ENCODE measurements at regions not wholly inside any gene's neighbourhood (a gene's known extent, or its start where the extent isn't known, plus 50 kb on each side); places are given as distances from the start of the nearest gene placed in this dataset.

- H4K20me1 ChIP-seq (ENCODE audit: control insufficient read depth, insufficient read depth, low read depth, low read length) = no peaks in the 10 kb centered on the region
- no peak overlapping the region for H3K4me3 ChIP-seq (ENCODE audit: low read length)
- H3K36me3 ChIP-seq (ENCODE audit: control insufficient read depth, low read length) = no peaks in the 10 kb centered on the region
Observed at GRCh38 chr2:84181927-84182326, 277.2 kb downstream of the SUCLG1 start.

GRCh38 chr2:84177733-84178132 is 281.3 kb downstream of the SUCLG1 start:
- Histone ChIP-seq H3K4me3 (ENCODE audit: low read length) (no peak overlapping the region), H4K20me1 (ENCODE audit: control insufficient read depth, insufficient read depth, low read depth, low read length) (no peaks in the 10 kb centered on the region), H3K27me3 (ENCODE audit: control insufficient read depth, low read length) (no peaks in the 10 kb centered on the region), H3K4me1 (ENCODE audit: control insufficient read depth, low read length) (no peaks in the 10 kb centered on the region), H3K4me2 (ENCODE audit: low read length) (no peak overlapping the region), H3F3A (ENCODE audit: control insufficient read depth, insufficient read depth) (no peaks in the 10 kb centered on the region), H3K36me3 (ENCODE audit: control insufficient read depth, low read length) (no peaks in the 10 kb centered on the region), H3K27ac (ENCODE audit: low read depth, low read length) (no peak overlapping the region), H3K9me3 (ENCODE audit: control insufficient read depth, insufficient read depth, low read length) (no peaks in the 10 kb centered on the region), H3K79me2 (ENCODE audit: control insufficient read depth, low read length) (no peaks in the 10 kb centered on the region), H3K9me2 (replicated peaks; ENCODE audit: control insufficient read depth, low read length) (no peaks in the 10 kb centered on the region)
- no peak for TF ChIP-seq EZH2phosphoT487 (IDR thresholded peaks at IDR 0.05; ENCODE audit: borderline replicate concordance, low read length)
- no peak for TF ChIP-seq CTCF (IDR thresholded peaks at IDR 0.05; ENCODE audit: low read depth, low read length, poor library complexity, severe bottlenecking)

More at GRCh38 chr2:84181927-84182326, 277.2 kb downstream of the SUCLG1 start:
- H3K4me1 ChIP-seq (ENCODE audit: control insufficient read depth, low read length) = no peaks in the 10 kb centered on the region
- H3K9me3 ChIP-seq (ENCODE audit: control insufficient read depth, insufficient read depth, low read length) = no peaks in the 10 kb centered on the region
- no peak overlapping the region for H3K27ac ChIP-seq (ENCODE audit: low read depth, low read length)
- TF ChIP-seq CTCF (IDR thresholded peaks at IDR 0.05; ENCODE audit: low read depth, low read length, poor library complexity, severe bottlenecking) (no peak), EZH2phosphoT487 (IDR thresholded peaks at IDR 0.05; ENCODE audit: borderline replicate concordance, low read length) (no peak)
- no peaks in the 10 kb centered on the region for H3K9me2 ChIP-seq (replicated peaks; ENCODE audit: control insufficient read depth, low read length)
- H3K27me3 ChIP-seq (ENCODE audit: control insufficient read depth, low read length) = no peaks in the 10 kb centered on the region
- H3K79me2 ChIP-seq (ENCODE audit: control insufficient read depth, low read length) = no peaks in the 10 kb centered on the region
- H3F3A ChIP-seq (ENCODE audit: control insufficient read depth, insufficient read depth) = no peaks in the 10 kb centered on the region
- H3K4me2 ChIP-seq (ENCODE audit: low read length) = no peak overlapping the region

GRCh38 chr2:84175970-84176369 is 283.1 kb downstream of the SUCLG1 start:
- Histone ChIP-seq H3F3A (ENCODE audit: control insufficient read depth, insufficient read depth) (no peaks in the 10 kb centered on the region), H3K4me2 (ENCODE audit: low read length) (no peak overlapping the region), H3K9me3 (ENCODE audit: control insufficient read depth, insufficient read depth, low read length) (no peaks in the 10 kb centered on the region), H3K4me3 (ENCODE audit: low read length) (no peak overlapping the region), H3K9me2 (replicated peaks; ENCODE audit: control insufficient read depth, low read length) (no peaks in the 10 kb centered on the region), H3K27ac (ENCODE audit: low read depth, low read length) (no peak overlapping the region), H3K79me2 (ENCODE audit: control insufficient read depth, low read length) (no peaks in the 10 kb centered on the region), H3K27me3 (ENCODE audit: control insufficient read depth, low read length) (no peaks in the 10 kb centered on the region), H3K4me1 (ENCODE audit: control insufficient read depth, low read length) (no peaks in the 10 kb centered on the region), H4K20me1 (ENCODE audit: control insufficient read depth, insufficient read depth, low read depth, low read length) (no peaks in the 10 kb centered on the region), H3K36me3 (ENCODE audit: control insufficient read depth, low read length) (no peaks in the 10 kb centered on the region)
- TF ChIP-seq CTCF (IDR thresholded peaks at IDR 0.05; ENCODE audit: low read depth, low read length, poor library complexity, severe bottlenecking) (no peak), EZH2phosphoT487 (IDR thresholded peaks at IDR 0.05; ENCODE audit: borderline replicate concordance, low read length) (no peak)

- no peaks in the 10 kb centered on the region for H3K9me3 ChIP-seq (ENCODE audit: control insufficient read depth, insufficient read depth, low read length)
- H3K4me3 ChIP-seq (ENCODE audit: low read length) = no peak overlapping the region
- no peaks in the 10 kb centered on the region for H3F3A ChIP-seq (ENCODE audit: control insufficient read depth, insufficient read depth)
- no peak for TF ChIP-seq EZH2phosphoT487 (IDR thresholded peaks at IDR 0.05; ENCODE audit: borderline replicate concordance, low read length)
- no peak for TF ChIP-seq CTCF (IDR thresholded peaks at IDR 0.05; ENCODE audit: low read depth, low read length, poor library complexity, severe bottlenecking)
- H3K79me2 ChIP-seq (ENCODE audit: control insufficient read depth, low read length) = no peaks in the 10 kb centered on the region
- no peaks in the 10 kb centered on the region for H3K27me3 ChIP-seq (ENCODE audit: control insufficient read depth, low read length)
- H3K27ac ChIP-seq (ENCODE audit: low read depth, low read length) = no peak overlapping the region
- H3K4me2 ChIP-seq (ENCODE audit: low read length) = no peak overlapping the region
- H3K4me1 ChIP-seq (ENCODE audit: control insufficient read depth, low read length) = no peaks in the 10 kb centered on the region
- H3K36me3 ChIP-seq (ENCODE audit: control insufficient read depth, low read length) = no peaks in the 10 kb centered on the region
- no peaks in the 10 kb centered on the region for H3K9me2 ChIP-seq (replicated peaks; ENCODE audit: control insufficient read depth, low read length)
- H4K20me1 ChIP-seq (ENCODE audit: control insufficient read depth, insufficient read depth, low read depth, low read length) = no peaks in the 10 kb centered on the region
Observed at GRCh38 chr2:84175340-84175739, 283.7 kb downstream of the SUCLG1 start.

All from DOHH2 (cell line).